H9 (cell line): ENCODE measurements at regions not wholly inside any gene's neighbourhood (a gene's known extent, or its start where the extent isn't known, plus 50 kb on each side); places are given as distances from the start of the nearest gene placed in this dataset.

Source experiments
- DNase-seq: peaks from one replicate; pipeline ENCODE4 v3.0.0-alpha.2; 2017
- H2AFZ ChIP-seq: one replicate; pipeline ENCODE4 v1.6.1; 2013; ENCODE audit warnings: mild to moderate bottlenecking, low read length, control low read depth, moderate library complexity
- H2AK5ac ChIP-seq: 2 replicates; pipeline ENCODE4 v1.6.1; 2013; ENCODE audit warnings: low read length, control low read depth, mixed read lengths; ENCODE audit not compliant: insufficient read length
- H2BK120ac ChIP-seq: one replicate; pipeline ENCODE4 v1.6.1; 2013; ENCODE audit warnings: low read depth, mild to moderate bottlenecking, low read length, control low read depth, inconsistent platforms; ENCODE audit not compliant: poor library complexity, severe bottlenecking
- H2BK12ac ChIP-seq: 2 replicates; pipeline ENCODE4 v1.6.1; 2013; ENCODE audit warnings: low read length, control low read depth, mixed read lengths, low read depth; ENCODE audit not compliant: insufficient read length
- H2BK15ac ChIP-seq: 2 replicates; pipeline ENCODE4 v1.6.1; 2013; ENCODE audit warnings: low read depth, low read length, control low read depth
- H2BK20ac ChIP-seq: one replicate; pipeline ENCODE4 v1.6.1; 2013; ENCODE audit warnings: low read depth, mild to moderate bottlenecking, low read length, control low read depth, inconsistent platforms; ENCODE audit not compliant: poor library complexity, severe bottlenecking
- H2BK5ac ChIP-seq: 2 replicates; pipeline ENCODE4 v1.6.1; 2013; ENCODE audit warnings: low read length, control low read depth, mixed read lengths; ENCODE audit not compliant: insufficient read length
- H3K14ac ChIP-seq: 2 replicates; pipeline ENCODE4 v1.6.1; 2013; ENCODE audit warnings: low read length, control low read depth; ENCODE audit not compliant: insufficient read depth
- H3K18ac ChIP-seq: 2 replicates; pipeline ENCODE4 v1.6.1; 2013; ENCODE audit warnings: low read depth, mild to moderate bottlenecking, mixed read lengths, low read length, control low read depth; ENCODE audit not compliant: insufficient read length
- H3K23ac ChIP-seq: 2 replicates; pipeline ENCODE4 v1.6.1; 2013; ENCODE audit warnings: low read length, control low read depth, mixed read lengths, low read depth; ENCODE audit not compliant: insufficient read length
- H3K23me2 ChIP-seq: 2 replicates; pipeline ENCODE4 v1.6.1; 2013; ENCODE audit warnings: low read depth, mild to moderate bottlenecking, mixed read lengths, low read length, control low read depth; ENCODE audit not compliant: insufficient read length, poor library complexity, severe bottlenecking
- H3K27ac ChIP-seq: 2 replicates; pipeline ENCODE4 v1.5.1; 2013; ENCODE audit warnings: low read length, control low read depth, mixed read lengths, low read depth; ENCODE audit not compliant: insufficient read length
- H3K27me3 ChIP-seq: 2 replicates; pipeline ENCODE4 v1.6.1; 2013; ENCODE audit warnings: low read length, control low read depth, inconsistent platforms; ENCODE audit not compliant: insufficient read depth
- H3K4ac ChIP-seq: 2 replicates; pipeline ENCODE4 v1.6.1; 2013; ENCODE audit warnings: low read depth, mild to moderate bottlenecking, control low read depth, inconsistent platforms, low read length, moderate library complexity
- H3K4me1 ChIP-seq: 2 replicates; pipeline ENCODE4 v1.6.1; 2013; ENCODE audit warnings: low read length, control low read depth, inconsistent platforms; ENCODE audit not compliant: insufficient read depth
- H3K4me2 ChIP-seq: 2 replicates; pipeline ENCODE4 v1.6.1; 2013; ENCODE audit warnings: low read length, control low read depth, mixed read lengths; ENCODE audit not compliant: insufficient read length, insufficient read depth
- H3K56ac ChIP-seq: 2 replicates; pipeline ENCODE4 v1.6.1; 2013; ENCODE audit warnings: low read depth, mild to moderate bottlenecking, mixed read lengths, low read length, control low read depth; ENCODE audit not compliant: insufficient read length
- H3K79me1 ChIP-seq: 2 replicates; pipeline ENCODE4 v1.6.1; 2013; ENCODE audit warnings: low read depth, mild to moderate bottlenecking, moderate library complexity, low read length, control low read depth, inconsistent platforms; ENCODE audit not compliant: insufficient read depth, poor library complexity, severe bottlenecking
- H3K79me2 ChIP-seq: 2 replicates; pipeline ENCODE4 v1.6.1; 2013; ENCODE audit warnings: low read length, control low read depth, inconsistent platforms; ENCODE audit not compliant: insufficient read depth
- H3K9ac ChIP-seq: 2 replicates; pipeline ENCODE4 v1.6.1; 2013; ENCODE audit warnings: low read length, control low read depth, mixed read lengths; ENCODE audit not compliant: insufficient read length; ENCODE audit errors: extremely low read depth
- H3K9me3 ChIP-seq: one replicate; pipeline ENCODE4 v1.6.1; 2013; ENCODE audit warnings: low read depth, low read length, inconsistent platforms; ENCODE audit not compliant: control insufficient read depth
- H3T11ph ChIP-seq: one replicate; pipeline ENCODE4 v1.6.1; 2013; ENCODE audit warnings: mild to moderate bottlenecking, low read length, control low read depth, inconsistent platforms
- H4K20me1 ChIP-seq: one replicate; pipeline ENCODE4 v1.6.1; 2013; ENCODE audit not compliant: control insufficient read depth, insufficient read length, insufficient read depth
- H4K5ac ChIP-seq: 2 replicates; pipeline ENCODE4 v1.6.1; 2013; ENCODE audit warnings: low read depth, mild to moderate bottlenecking, mixed read lengths, low read length, control low read depth; ENCODE audit not compliant: insufficient read length
- H4K8ac ChIP-seq: replicated peaks from 2 replicates; pipeline ENCODE4 v1.6.1; 2013; ENCODE audit warnings: low read length, control low read depth, mixed read lengths, low read depth; ENCODE audit not compliant: insufficient read length
- H4K91ac ChIP-seq: 2 replicates; pipeline ENCODE4 v1.6.1; 2013; ENCODE audit warnings: low read depth, mild to moderate bottlenecking, moderate library complexity, mixed read lengths, low read length, control low read depth; ENCODE audit not compliant: insufficient read length
- H3K27ac Mint-ChIP-seq, 3 experiments: 2 replicates in 2 of 3; 3 replicates in 1 of 3; pipeline ENCODE4 v1.8.0; 2020 to 2021; ENCODE audit warnings: mixed read lengths in 3 of 3, mild to moderate bottlenecking in 1 of 3, moderate library complexity in 1 of 3
- H3K27me3 Mint-ChIP-seq: 2 replicates; pipeline ENCODE4 v1.8.0; 2021; ENCODE audit warnings: low read depth, mild to moderate bottlenecking, moderate library complexity, mixed read lengths
- H3K36me3 Mint-ChIP-seq, 3 experiments: 2 replicates in 2 of 3; 3 replicates in 1 of 3; pipeline ENCODE4 v1.8.0; 2020 to 2021; ENCODE audit warnings: low read depth in 3 of 3, mixed read lengths in 3 of 3; ENCODE audit not compliant: insufficient read depth in 1 of 3
- H3K4me1 Mint-ChIP-seq, 2 experiments: 2 replicates each; pipeline ENCODE4 v1.8.0; 2020; ENCODE audit warnings: mixed read lengths in 2 of 2
- H3K4me3 Mint-ChIP-seq, 2 experiments: 2 replicates in 1 of 2; 3 replicates in 1 of 2; pipeline ENCODE4 v1.8.0; 2020 to 2021; ENCODE audit warnings: mild to moderate bottlenecking in 2 of 2, mixed read lengths in 2 of 2, moderate library complexity in 1 of 2
- H3K9me3 Mint-ChIP-seq, 2 experiments: 2 replicates in 1 of 2; 3 replicates in 1 of 2; pipeline ENCODE4 v1.8.0; 2020; ENCODE audit warnings: mild to moderate bottlenecking in 2 of 2, mixed read lengths in 2 of 2, moderate library complexity in 1 of 2
- WGBS: extraction: QIAGEN DNeasy Blood & Tissue Kit; methylation state at CpG from one replicate; pipeline ENCODE4 v1.1.7; 2013; ENCODE audit warnings: missing lambda C conversion rate, low lambda C conversion rate, mixed read lengths; ENCODE audit not compliant: insufficient read length; ENCODE audit errors: extremely low coverage; 5-methylcytosine and 5-hydroxymethylcytosine counted together
- TF ChIP-seq, protein P1 (sequence below): fragments of 200-600 bp; sonication (generic); conservative IDR thresholded peaks from 3 replicates; pipeline ENCODE4 v1.8.0; 2021; ENCODE audit warnings: antibody characterized with exemption, mild to moderate bottlenecking

DNA sequence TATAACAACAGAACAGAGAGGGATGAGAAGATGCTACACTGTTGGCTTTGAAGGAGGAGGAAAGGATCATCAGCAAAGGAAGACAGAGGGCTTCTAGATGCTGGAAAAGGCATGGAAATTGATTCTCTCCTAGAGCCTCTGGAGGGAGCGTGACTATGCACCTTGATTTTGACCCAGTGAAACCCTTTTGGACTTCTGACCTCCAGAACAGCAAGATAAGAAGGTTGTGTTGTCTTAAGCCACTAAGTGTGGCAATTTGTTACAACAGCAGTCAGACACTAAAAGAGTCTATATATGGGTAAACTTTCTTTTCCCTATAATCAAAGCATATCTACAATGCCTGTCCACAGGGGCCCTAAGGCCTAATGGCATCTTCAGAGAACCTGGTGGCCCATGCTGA, 56.1 kb upstream of the MVB12B start:
- Histone ChIP-seq H2BK5ac (no peak overlapping the region), H2AK5ac (no peak overlapping the region), H3K14ac (no peak overlapping the region), H3K18ac (no peak overlapping the region), H3K9ac (no peak overlapping the region), H2BK120ac (no peak overlapping the region), H2BK20ac (no peak overlapping the region), H3K27me3 (no peaks in the 10 kb centered on the region), H3K79me1 (no peaks in the 10 kb centered on the region), H3T11ph (no peak overlapping the region), H2BK15ac (no peak overlapping the region), H4K91ac (no peak overlapping the region), H3K27ac (no peak overlapping the region), H4K20me1 (no peaks in the 10 kb centered on the region), H4K5ac (no peak overlapping the region), H3K23ac (no peak overlapping the region), H3K56ac (no peak overlapping the region), H2AFZ (no peak overlapping the region), H3K4me1 (no peaks in the 10 kb centered on the region; the same call in 1 of the 2 replicates), H4K8ac (no peak overlapping the region), H3K4me2 (no peak overlapping the region), H3K23me2 (no peaks in the 10 kb centered on the region), H3K9me3 (no peaks in the 10 kb centered on the region), H3K4ac (no peak overlapping the region), H2BK12ac (no peak overlapping the region), H3K79me2 (no peaks in the 10 kb centered on the region)
- DNase-seq: no peak
- Mint-ChIP-seq H3K9me3 (peaks cover 0 to 2% of the 10 kb centered on the region in 2 experiments; a peak in 4 of 5 replicates), H3K36me3 (no peaks in the 10 kb centered on the region), H3K27ac (no peak overlapping the region), H3K4me1 (peaks cover 5 to 8% of the 10 kb centered on the region in 2 experiments), H3K27me3 (peaks cover 7% of the 10 kb centered on the region), H3K4me3 (no peak overlapping the region)
- no CpG with 5 or more reads among the region's 1 CpG for WGBS
- TF ChIP-seq, protein P1, sequence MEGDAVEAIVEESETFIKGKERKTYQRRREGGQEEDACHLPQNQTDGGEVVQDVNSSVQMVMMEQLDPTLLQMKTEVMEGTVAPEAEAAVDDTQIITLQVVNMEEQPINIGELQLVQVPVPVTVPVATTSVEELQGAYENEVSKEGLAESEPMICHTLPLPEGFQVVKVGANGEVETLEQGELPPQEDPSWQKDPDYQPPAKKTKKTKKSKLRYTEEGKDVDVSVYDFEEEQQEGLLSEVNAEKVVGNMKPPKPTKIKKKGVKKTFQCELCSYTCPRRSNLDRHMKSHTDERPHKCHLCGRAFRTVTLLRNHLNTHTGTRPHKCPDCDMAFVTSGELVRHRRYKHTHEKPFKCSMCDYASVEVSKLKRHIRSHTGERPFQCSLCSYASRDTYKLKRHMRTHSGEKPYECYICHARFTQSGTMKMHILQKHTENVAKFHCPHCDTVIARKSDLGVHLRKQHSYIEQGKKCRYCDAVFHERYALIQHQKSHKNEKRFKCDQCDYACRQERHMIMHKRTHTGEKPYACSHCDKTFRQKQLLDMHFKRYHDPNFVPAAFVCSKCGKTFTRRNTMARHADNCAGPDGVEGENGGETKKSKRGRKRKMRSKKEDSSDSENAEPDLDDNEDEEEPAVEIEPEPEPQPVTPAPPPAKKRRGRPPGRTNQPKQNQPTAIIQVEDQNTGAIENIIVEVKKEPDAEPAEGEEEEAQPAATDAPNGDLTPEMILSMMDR: no peak
